AG10803 (cell line): ENCODE measurements at regions not wholly inside any gene's neighbourhood (a gene's known extent, or its start where the extent isn't known, plus 50 kb on each side); places are given as distances from the start of the nearest gene placed in this dataset.

Experiments
- DNase-seq: peaks from one replicate; pipeline ENCODE4 v3.0.0; 2010; ENCODE audit warnings: low read depth
- H3K4me3 ChIP-seq: 2 replicates; pipeline ENCODE4 v1.5.1; 2011; ENCODE audit warnings: mild to moderate bottlenecking, low read length, control low read depth
- TF ChIP-seq, protein P1 (sequence below): conservative IDR thresholded peaks from 2 replicates; pipeline ENCODE4 v1.5.1; 2011; ENCODE audit warnings: mild to moderate bottlenecking, low read length, control low read depth, inconsistent platforms

- no peak for DNase-seq
Measured at GRCh38 chr5:92976156-92976555, 604.9 kb downstream of the NR2F1-AS1 start.

GRCh38 chr5:92969781-92970237 lies 611.2 kb downstream of the NR2F1-AS1 start:
- DNase-seq = no peak
- TF ChIP-seq, protein P1, sequence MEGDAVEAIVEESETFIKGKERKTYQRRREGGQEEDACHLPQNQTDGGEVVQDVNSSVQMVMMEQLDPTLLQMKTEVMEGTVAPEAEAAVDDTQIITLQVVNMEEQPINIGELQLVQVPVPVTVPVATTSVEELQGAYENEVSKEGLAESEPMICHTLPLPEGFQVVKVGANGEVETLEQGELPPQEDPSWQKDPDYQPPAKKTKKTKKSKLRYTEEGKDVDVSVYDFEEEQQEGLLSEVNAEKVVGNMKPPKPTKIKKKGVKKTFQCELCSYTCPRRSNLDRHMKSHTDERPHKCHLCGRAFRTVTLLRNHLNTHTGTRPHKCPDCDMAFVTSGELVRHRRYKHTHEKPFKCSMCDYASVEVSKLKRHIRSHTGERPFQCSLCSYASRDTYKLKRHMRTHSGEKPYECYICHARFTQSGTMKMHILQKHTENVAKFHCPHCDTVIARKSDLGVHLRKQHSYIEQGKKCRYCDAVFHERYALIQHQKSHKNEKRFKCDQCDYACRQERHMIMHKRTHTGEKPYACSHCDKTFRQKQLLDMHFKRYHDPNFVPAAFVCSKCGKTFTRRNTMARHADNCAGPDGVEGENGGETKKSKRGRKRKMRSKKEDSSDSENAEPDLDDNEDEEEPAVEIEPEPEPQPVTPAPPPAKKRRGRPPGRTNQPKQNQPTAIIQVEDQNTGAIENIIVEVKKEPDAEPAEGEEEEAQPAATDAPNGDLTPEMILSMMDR = no peak
- no peak overlapping the region for H3K4me3 ChIP-seq

More at GRCh38 chr5:92976156-92976555, 604.9 kb downstream of the NR2F1-AS1 start:
- TF ChIP-seq, protein P1 = no peak
- H3K4me3 ChIP-seq = no peak overlapping the region

DNA sequence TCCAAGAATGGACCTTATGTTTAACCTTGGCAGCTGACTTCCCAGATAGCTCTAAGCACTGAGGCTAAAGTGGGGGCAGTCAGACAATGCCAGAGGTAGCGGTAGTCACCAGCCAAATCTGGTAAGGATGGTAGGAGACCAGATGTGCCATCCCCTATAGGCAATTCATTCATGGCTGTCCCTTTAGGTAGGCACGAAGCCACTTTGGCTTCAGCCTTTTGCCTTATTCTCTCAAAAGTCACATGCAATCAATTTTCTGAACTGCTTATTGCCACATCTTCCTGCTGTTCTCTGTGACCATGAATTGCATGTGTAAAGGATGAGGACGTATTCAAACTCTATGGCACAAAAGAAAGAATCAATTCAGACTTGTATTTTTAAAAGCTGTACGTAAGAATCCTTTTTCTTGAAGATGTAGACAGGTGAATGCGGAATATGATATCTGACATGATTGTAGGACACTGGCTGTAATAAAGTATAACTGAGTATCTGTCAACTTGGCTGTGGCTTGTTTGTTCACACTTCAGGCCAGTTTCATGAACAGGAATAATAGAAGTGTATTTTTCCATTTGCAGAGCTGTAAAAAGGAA lies 611.7 kb downstream of the NR2F1-AS1 start:
- no peak for DNase-seq
- TF ChIP-seq, protein P1 = no peak
- H3K4me3 ChIP-seq = no peak overlapping the region

GRCh38 chr5:92963800-92964199 lies 617.2 kb downstream of the NR2F1-AS1 start:
- TF ChIP-seq, protein P1 = no peak
- no peak overlapping the region for H3K4me3 ChIP-seq
- no peak for DNase-seq

- DNase-seq = no peak
- TF ChIP-seq, protein P1 = no peak
- H3K4me3 ChIP-seq = no peak overlapping the region
Measured at GRCh38 chr5:92962752-92963151, 618.3 kb downstream of the NR2F1-AS1 start.

DNA sequence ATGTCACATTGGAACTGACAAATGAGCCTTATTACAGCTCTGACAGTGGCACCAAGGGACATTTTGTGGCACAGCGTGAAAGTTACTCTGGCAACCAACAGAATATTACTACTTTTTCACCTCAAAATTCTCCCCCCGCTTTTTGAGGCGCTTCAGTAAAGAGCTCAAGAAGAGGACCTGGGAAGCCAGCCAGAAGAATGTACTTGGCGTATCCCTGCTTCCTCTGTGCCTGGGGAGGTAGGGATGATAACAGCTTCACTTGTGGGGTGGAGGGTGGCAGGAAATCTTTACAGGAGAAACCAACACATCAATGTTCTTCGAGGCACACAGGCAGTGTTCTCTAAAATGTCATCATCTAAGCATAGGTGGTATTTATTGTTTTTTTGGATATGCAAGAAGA lies 624.1 kb downstream of the NR2F1-AS1 start:
- TF ChIP-seq, protein P1 = no peak
- no peak for DNase-seq
- no peak overlapping the region for H3K4me3 ChIP-seq

- DNase-seq = no peak
- TF ChIP-seq, protein P1 = no peak
- H3K4me3 ChIP-seq = no peak overlapping the region
Measured at GRCh38 chr5:92952243-92952642, 628.8 kb downstream of the NR2F1-AS1 start.
